Suprapubic skin (tissue), 3 donors: ENCODE measurements at regions not wholly inside any gene's neighbourhood (a gene's known extent, or its start where the extent isn't known, plus 50 kb on each side); places are given as distances from the start of the nearest gene placed in this dataset.

ENCODE experiments used
- POLR2A ChIP-seq, 2 donors: fragments of 450-650 bp; IDR thresholded peaks; one replicate each; pipeline ENCODE4 v1.6.1; 2017; ENCODE audit warnings: antibody characterized with exemption in 2 of 2, mild to moderate bottlenecking in 2 of 2, moderate library complexity in 2 of 2
- TF ChIP-seq, protein P1 (sequence below), 2 donors: fragments of 200-600 bp in 1 of 2; fragments of 450-650 bp in 1 of 2; sonication (generic) in 1 of 2; IDR thresholded peaks; one replicate each; pipeline ENCODE4 v1.5.1; 2016 to 2019; ENCODE audit warnings: antibody characterized with exemption in 2 of 2, mild to moderate bottlenecking in 1 of 2, moderate library complexity in 1 of 2

DNA sequence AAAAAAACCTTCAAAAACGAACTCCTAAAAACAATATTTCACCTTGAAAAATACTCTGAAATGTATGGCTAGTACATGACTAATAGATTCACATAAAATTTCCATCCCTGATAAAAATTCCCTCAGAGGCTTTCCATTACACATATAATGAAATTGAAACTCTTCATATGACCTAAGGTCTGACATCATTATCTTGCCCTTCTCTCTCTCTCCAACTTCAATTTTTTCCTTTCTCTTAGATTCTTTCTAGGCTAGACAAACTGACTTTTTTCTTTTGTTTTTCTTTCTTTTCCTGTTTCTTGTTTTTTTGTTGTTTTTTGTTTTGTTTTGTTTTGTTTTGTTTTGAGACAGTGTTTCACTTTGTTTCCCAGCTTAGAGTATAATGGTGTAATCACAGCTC, 1220.5 kb downstream of the ROBO2 start:
- TF ChIP-seq, protein P1, sequence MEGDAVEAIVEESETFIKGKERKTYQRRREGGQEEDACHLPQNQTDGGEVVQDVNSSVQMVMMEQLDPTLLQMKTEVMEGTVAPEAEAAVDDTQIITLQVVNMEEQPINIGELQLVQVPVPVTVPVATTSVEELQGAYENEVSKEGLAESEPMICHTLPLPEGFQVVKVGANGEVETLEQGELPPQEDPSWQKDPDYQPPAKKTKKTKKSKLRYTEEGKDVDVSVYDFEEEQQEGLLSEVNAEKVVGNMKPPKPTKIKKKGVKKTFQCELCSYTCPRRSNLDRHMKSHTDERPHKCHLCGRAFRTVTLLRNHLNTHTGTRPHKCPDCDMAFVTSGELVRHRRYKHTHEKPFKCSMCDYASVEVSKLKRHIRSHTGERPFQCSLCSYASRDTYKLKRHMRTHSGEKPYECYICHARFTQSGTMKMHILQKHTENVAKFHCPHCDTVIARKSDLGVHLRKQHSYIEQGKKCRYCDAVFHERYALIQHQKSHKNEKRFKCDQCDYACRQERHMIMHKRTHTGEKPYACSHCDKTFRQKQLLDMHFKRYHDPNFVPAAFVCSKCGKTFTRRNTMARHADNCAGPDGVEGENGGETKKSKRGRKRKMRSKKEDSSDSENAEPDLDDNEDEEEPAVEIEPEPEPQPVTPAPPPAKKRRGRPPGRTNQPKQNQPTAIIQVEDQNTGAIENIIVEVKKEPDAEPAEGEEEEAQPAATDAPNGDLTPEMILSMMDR (IDR thresholded peaks at IDR 0.05): no peak
- no peak for TF ChIP-seq POLR2A (IDR thresholded peaks at IDR 0.05)
